ENCODE measurements at regions not wholly inside any gene's neighbourhood (a gene's known extent, or its start where the extent isn't known, plus 50 kb on each side); places are given as distances from the start of the nearest gene placed in this dataset.

- no peak for DNase-seq
Observed at GRCh38 chr5:28451483-28451882, 1413.1 kb upstream of the CDH9 start.

GRCh38 chr5:28450997-28451396 is 1412.6 kb upstream of the CDH9 start:
- DNase-seq = no peak

- no peak for DNase-seq
Observed at GRCh38 chr5:28448791-28449190, 1410.4 kb upstream of the CDH9 start.

GRCh38 chr5:28430565-28431178 is 1392.3 kb upstream of the CDH9 start:
- DNase-seq = no peak

- no peak for DNase-seq
Observed at GRCh38 chr5:28421141-28421540, 1382.8 kb upstream of the CDH9 start.

DNA sequence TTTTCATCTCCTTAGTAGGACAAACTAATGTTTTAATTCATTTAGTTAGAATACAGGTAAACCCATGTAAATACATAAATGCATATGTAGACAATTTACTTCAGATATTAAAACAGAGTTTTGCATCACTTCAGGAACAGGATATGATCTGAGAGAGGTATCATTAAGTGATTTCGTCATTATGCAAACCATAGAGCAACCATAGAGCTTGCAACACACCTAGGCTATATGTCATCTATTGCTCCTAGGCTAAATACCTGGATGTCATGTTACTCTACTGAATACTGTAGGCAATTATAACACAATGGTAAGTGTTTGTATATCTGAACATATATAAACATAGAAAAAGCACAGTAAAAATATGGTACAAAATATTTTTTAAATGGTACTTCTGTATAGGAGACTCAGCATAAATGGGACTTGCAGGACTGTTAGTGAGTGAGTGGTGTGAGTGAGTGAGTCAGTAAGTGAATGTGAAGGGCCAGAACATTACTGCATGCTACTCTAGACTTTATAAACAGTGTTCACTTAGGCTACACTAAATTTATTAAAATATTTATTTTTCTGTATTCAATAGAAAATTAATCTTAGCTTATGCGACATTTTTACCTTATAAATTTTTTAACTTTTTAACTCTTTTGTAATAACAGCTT is 1377.5 kb upstream of the CDH9 start:
- no peak for DNase-seq

- DNase-seq = no peak
Observed at GRCh38 chr5:28414619-28415018, 1376.2 kb upstream of the CDH9 start.

DNA sequence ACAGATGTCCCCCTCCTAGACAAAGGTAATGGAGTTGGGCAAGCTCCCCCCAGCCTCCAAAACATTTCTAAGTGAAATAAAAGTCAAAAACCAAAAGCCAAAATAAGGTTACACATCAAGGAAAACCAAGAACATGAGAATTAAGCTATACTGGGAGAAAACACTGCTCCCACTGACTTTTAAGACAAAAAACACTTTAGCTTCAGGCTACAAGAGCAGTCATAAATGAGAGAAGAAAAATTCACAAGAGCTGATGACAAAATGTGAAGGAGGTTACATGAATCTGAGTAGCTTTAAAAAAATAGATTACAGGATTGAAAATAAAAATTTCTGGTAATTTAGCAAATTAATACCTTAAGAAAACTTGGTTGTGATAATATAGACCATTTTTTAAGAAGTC is 1370.3 kb upstream of the CDH9 start:
- no peak for DNase-seq

DNA sequence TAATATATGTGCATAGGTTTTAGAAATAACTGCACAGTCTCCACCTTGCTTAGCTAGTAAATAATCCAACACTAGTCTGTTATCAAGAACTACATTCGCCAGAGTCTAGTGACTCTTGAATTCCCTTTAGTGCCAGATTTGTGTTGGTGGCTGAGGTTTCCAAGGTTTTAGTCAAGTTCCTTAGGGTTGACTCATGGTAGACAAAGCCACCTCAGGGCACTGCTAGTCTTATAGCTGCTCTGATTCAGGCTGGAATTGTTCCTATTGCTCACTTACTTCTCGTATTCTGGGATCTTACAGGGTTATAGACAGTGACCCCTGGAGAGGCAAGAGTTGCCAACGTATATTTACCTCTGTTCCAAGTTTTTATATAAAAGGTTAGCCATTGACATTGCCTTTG is 1369.8 kb upstream of the CDH9 start:
- DNase-seq = peak; percentile 90

DNA sequence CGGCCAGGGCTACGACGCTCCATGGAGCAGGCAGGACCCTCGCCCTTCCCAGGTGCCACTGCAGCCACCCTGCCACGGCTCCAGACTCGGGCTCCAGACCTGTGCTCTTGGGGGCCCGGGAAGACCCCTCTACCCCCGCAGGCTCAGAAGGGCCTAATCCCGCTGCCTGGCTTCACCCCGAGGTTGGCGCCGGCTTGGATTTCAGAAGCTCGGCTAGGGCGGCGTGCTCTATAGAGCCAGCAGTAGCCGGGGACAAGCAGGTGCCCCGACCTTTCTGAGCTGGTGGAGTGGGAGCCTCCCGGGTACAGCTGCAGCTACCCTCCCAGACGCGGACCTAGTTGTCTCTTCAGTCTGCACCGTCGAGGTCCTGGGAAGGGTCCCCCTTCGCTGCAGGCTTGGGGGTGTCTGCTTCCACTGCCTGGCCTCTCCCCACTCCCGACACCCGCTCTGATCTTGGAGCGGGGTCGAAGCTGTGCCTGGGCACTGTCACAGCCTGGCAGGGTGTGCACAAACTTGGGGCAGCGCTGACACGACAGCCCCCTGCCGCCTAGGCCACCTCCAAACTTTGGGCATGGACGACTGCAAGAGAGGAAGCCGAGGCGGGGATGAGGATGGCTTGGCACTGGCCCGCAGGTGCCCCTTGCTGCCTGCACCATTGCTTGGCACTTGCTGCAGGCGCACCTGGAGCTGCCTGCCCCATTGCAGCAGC is 1366.1 kb upstream of the CDH9 start:
- no peak for DNase-seq

- DNase-seq = peak; percentile 43
Observed at GRCh38 chr5:28403846-28404245, 1365.5 kb upstream of the CDH9 start.

- no peak for DNase-seq
Observed at GRCh38 chr5:28402590-28403301, 1364.4 kb upstream of the CDH9 start.

GRCh38 chr5:28400076-28400475 is 1361.7 kb upstream of the CDH9 start:
- DNase-seq = no peak

DNA sequence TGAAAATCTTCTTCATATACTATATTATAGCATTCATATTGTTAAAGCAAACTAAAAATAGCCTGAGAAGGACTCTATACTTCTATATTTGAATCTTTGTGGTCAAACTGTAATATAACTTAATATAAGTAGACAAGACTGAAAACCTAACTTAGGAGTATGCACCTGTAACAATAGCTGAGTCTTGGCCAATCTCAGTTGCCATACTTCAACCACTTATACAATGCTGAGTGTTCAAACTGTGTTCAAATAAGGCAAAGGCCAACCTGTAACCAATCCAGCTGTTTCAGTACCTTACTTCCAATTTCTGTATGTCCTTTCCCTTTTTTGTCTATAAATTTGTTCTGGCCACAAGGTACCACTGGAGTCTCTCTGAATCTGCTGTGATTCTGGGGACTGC is 1360.8 kb upstream of the CDH9 start:
- DNase-seq = no peak

- no peak for DNase-seq
Observed at GRCh38 chr5:28398185-28398584, 1359.8 kb upstream of the CDH9 start.

- peak; percentile 84 for DNase-seq
Observed at GRCh38 chr5:28397502-28397941, 1359.1 kb upstream of the CDH9 start.

DNA sequence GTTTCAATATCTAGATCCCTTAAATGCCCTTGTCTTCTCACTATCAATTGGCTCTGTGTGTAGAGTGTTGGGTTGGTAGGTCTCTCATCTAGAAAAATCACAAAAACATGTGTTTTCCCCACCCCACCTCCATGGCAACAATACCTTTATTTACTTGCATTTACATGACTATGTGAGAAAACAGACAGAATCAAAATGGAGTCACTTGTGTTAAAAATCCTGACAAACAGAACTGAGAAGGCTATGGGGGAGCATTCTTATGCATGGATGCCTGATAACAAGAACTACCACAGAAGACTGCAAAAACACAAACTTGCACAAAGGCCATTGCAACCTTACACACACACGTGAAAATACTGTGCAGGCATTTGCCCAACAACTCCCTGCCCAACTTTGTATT is 1352.9 kb upstream of the CDH9 start:
- no peak for DNase-seq

GRCh38 chr5:28390341-28390740 is 1352.0 kb upstream of the CDH9 start:
- no peak for DNase-seq

DNA sequence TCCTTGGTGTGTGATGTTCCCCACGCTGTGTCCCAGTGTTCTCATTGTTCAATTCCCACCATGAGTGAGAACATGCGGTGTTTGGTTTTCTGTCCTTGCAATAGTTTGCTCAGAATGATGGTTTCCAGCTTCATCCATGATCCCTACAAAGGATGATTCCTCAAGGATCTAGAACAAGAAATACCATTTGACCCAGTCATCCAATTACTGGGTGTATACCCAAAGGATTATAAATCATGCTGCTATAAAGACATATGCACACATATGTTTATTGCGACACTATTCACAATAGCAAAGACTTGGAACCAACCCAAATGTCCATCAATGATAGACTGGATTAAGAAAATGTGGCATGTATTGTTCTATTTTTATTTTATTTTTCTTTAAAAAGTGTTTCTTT is 1351.3 kb upstream of the CDH9 start:
- DNase-seq = peak; percentile 12

- DNase-seq = no peak
Observed at GRCh38 chr5:28388428-28388827, 1350.0 kb upstream of the CDH9 start.

GRCh38 chr5:28386712-28387111 is 1348.3 kb upstream of the CDH9 start:
- DNase-seq = no peak

DNA sequence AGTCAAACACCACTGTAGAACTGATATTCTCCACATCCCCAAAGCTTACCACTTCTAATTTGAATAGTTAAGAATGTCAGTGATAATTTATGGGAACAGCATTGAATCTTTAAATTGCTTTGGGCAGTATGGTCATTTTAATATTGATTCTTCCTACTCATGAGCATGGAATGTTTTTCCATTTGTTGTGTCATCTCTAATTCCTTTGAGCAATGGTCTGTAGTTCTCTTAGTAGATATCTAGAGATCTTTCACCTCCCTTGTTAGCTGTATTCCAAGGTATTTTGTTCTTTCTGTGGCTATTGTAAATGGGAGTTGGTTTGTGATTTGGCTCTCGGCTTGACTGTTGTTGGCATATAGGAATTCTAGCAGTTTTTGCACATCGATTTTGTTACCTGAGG is 1341.8 kb upstream of the CDH9 start:
- peak; percentile 41 for DNase-seq

DNA sequence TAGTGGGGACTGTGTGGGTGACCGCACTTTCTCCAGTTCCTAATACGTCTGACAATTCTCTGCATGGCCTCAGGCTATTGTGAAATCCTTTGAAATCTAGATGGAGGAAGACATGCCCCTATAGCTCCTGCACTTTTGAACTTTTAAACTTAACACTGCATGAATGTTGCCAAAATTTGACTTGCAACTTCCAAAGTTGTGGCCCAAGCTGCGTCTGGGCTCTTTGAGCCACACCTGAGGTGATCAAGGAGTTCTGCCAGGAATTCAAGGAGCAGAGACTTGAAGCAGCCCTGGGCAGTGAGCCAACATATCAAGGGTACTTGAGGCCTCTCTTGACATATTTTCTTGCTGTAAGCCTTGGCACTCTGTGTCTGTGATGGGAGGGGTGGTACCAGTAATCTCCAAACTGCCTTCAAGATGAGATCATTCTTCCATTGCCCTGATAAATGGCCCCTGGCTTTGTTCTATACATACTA is 1336.1 kb upstream of the CDH9 start:
- peak; percentile 47 for DNase-seq
